ENCODE measurements at regions not wholly inside any gene's neighbourhood (a gene's known extent, or its start where the extent isn't known, plus 50 kb on each side); places are given as distances from the start of the nearest gene placed in this dataset.

DNA sequence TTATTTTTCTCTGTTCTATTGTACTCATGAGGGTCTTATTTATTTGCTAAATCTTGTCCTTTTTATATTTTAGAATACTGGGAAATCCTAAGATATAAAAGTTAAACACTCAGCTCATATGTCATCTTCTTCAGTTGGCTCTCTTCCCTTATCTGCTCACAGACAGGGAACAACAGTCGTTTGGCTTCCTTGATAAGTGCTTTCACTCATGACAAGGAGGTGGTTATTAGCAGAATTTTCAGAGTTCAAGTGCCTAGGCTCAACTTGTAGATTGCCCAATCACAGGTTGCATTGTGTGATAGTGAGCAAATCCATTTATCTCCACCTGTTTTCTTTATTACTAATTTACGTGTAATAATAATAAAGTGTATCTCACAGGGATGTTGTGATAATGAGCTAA, 620.3 kb upstream of the PCDH20 start:
- DNase-seq (ENCODE audit: low read depth, low spot score), result no peak
- H3K9ac ChIP-seq (ENCODE audit: insufficient read length), result no peak overlapping the region
- no peak overlapping the region for H3K27ac ChIP-seq
- no peak for TF ChIP-seq FOXP2 (optimal IDR thresholded peaks at IDR 0.05; ENCODE audit: control extremely low read depth, extremely low read length, insufficient read depth)
- TF ChIP-seq POLR2AphosphoS5 (IDR thresholded peaks at IDR 0.05; ENCODE audit: borderline replicate concordance, low read depth, low read length), result no peak
- TF ChIP-seq EZH2 (IDR thresholded peaks at IDR 0.05), result no peak
- H3K4me3 ChIP-seq, result no peak overlapping the region
- no peaks in the 10 kb centered on the region for H3K9me3 ChIP-seq (ENCODE audit: low read depth, low read length)
- H3K36me3 ChIP-seq (ENCODE audit: insufficient read depth, low read length), result no peaks in the 10 kb centered on the region

GRCh38 chr13:62033934-62034333, 618.3 kb upstream of the PCDH20 start:
- Histone ChIP-seq H3K9me3 (ENCODE audit: low read depth, low read length) (no peaks in the 10 kb centered on the region), H3K27ac (no peak overlapping the region), H3K4me3 (no peak overlapping the region), H3K9ac (ENCODE audit: insufficient read length) (no peak overlapping the region), H3K36me3 (ENCODE audit: insufficient read depth, low read length) (no peaks in the 10 kb centered on the region)
- TF ChIP-seq FOXP2 (optimal IDR thresholded peaks at IDR 0.05; ENCODE audit: control extremely low read depth, extremely low read length, insufficient read depth) (no peak), EZH2 (IDR thresholded peaks at IDR 0.05) (no peak), POLR2AphosphoS5 (IDR thresholded peaks at IDR 0.05; ENCODE audit: borderline replicate concordance, low read depth, low read length) (no peak)
- no peak for DNase-seq (ENCODE audit: low read depth, low spot score)

DNA sequence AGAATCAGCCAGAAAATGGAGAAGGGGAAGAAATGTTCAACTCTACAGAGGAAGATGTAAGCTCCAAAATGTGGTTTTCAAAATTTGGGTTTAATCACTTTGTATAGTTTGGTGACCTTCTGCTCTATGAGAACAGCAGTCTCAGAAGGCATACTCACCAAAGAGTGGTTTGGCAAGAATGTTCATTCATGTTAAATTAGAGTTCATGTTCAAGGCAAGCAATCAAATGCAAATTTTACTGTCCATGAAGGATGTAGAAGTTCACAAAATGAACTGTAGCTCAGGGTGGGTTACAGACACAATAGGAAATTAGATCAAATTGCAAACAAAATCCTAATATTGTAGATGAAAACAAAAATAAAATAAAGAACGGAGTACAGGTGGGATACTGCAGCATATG, 606.7 kb upstream of the PCDH20 start:
- Histone ChIP-seq H3K4me3 (no peak overlapping the region), H3K9me3 (ENCODE audit: low read depth, low read length) (no peaks in the 10 kb centered on the region), H3K9ac (ENCODE audit: insufficient read length) (no peak overlapping the region), H3K36me3 (ENCODE audit: insufficient read depth, low read length) (no peaks in the 10 kb centered on the region), H3K27ac (no peak overlapping the region)
- TF ChIP-seq POLR2AphosphoS5 (IDR thresholded peaks at IDR 0.05; ENCODE audit: borderline replicate concordance, low read depth, low read length) (no peak), FOXP2 (optimal IDR thresholded peaks at IDR 0.05; ENCODE audit: control extremely low read depth, extremely low read length, insufficient read depth) (no peak), EZH2 (IDR thresholded peaks at IDR 0.05) (no peak)
- no peak for DNase-seq (ENCODE audit: low read depth, low spot score)

GRCh38 chr13:62019858-62020257, 604.2 kb upstream of the PCDH20 start:
- TF ChIP-seq EZH2 (IDR thresholded peaks at IDR 0.05) (no peak), FOXP2 (optimal IDR thresholded peaks at IDR 0.05; ENCODE audit: control extremely low read depth, extremely low read length, insufficient read depth) (no peak), POLR2AphosphoS5 (IDR thresholded peaks at IDR 0.05; ENCODE audit: borderline replicate concordance, low read depth, low read length) (no peak)
- Histone ChIP-seq H3K27ac (no peak overlapping the region), H3K9ac (ENCODE audit: insufficient read length) (no peak overlapping the region), H3K36me3 (ENCODE audit: insufficient read depth, low read length) (no peaks in the 10 kb centered on the region), H3K4me3 (no peak overlapping the region), H3K9me3 (ENCODE audit: low read depth, low read length) (no peaks in the 10 kb centered on the region)
- DNase-seq (ENCODE audit: low read depth, low spot score), result no peak

DNA sequence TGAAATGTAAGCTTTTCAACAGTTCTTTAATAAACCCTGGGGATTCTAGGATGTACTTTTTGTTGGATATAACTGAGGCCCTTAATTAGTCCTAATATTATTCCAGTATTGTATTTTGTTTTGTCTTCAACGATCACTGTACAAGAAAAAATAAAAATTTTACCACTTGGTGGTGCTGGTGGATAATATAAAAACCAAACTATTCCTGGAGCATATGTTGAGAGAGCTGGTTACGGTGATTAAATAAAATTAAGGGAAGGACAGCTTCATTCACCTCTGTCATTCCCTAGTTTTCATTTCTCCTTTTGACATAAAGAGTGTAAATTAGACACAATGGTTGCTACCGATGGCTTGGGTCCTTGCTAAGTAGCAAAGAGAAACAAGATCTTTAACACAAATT, 598.6 kb upstream of the PCDH20 start:
- no peak for TF ChIP-seq FOXP2 (optimal IDR thresholded peaks at IDR 0.05; ENCODE audit: control extremely low read depth, extremely low read length, insufficient read depth)

GRCh38 chr13:62003452-62003851, 587.8 kb upstream of the PCDH20 start:
- no peaks in the 10 kb centered on the region for H3K9me3 ChIP-seq (ENCODE audit: low read depth, low read length)
- H3K36me3 ChIP-seq (ENCODE audit: insufficient read depth, low read length), result no peaks in the 10 kb centered on the region
- no peak for DNase-seq (ENCODE audit: low read depth, low spot score)
- no peak overlapping the region for H3K4me3 ChIP-seq
- H3K27ac ChIP-seq, result no peak overlapping the region
- no peak overlapping the region for H3K9ac ChIP-seq (ENCODE audit: insufficient read length)
- TF ChIP-seq POLR2AphosphoS5 (IDR thresholded peaks at IDR 0.05; ENCODE audit: borderline replicate concordance, low read depth, low read length), result no peak
- no peak for TF ChIP-seq EZH2 (IDR thresholded peaks at IDR 0.05)
- TF ChIP-seq FOXP2 (optimal IDR thresholded peaks at IDR 0.05; ENCODE audit: control extremely low read depth, extremely low read length, insufficient read depth), result no peak

More for the DNA sequence above, 598.6 kb upstream of the PCDH20 start:
- Histone ChIP-seq H3K36me3 (ENCODE audit: insufficient read depth, low read length) (no peaks in the 10 kb centered on the region), H3K9me3 (ENCODE audit: low read depth, low read length) (no peaks in the 10 kb centered on the region), H3K27ac (no peak overlapping the region), H3K4me3 (no peak overlapping the region), H3K9ac (ENCODE audit: insufficient read length) (no peak overlapping the region)
- peak; percentile 56 for DNase-seq (ENCODE audit: low read depth, low spot score)

GRCh38 chr13:61994174-61994573, 578.5 kb upstream of the PCDH20 start:
- no peaks in the 10 kb centered on the region for H3K9me3 ChIP-seq (ENCODE audit: low read depth, low read length)
- no peak overlapping the region for H3K27ac ChIP-seq
- H3K36me3 ChIP-seq (ENCODE audit: insufficient read depth, low read length), result no peaks in the 10 kb centered on the region
- no peak overlapping the region for H3K4me3 ChIP-seq
- H3K9ac ChIP-seq (ENCODE audit: insufficient read length), result no peak overlapping the region
- DNase-seq (ENCODE audit: low read depth, low spot score), result no peak
- TF ChIP-seq EZH2 (IDR thresholded peaks at IDR 0.05), result no peak
- no peak for TF ChIP-seq FOXP2 (optimal IDR thresholded peaks at IDR 0.05; ENCODE audit: control extremely low read depth, extremely low read length, insufficient read depth)
- no peak for TF ChIP-seq POLR2AphosphoS5 (IDR thresholded peaks at IDR 0.05; ENCODE audit: borderline replicate concordance, low read depth, low read length)

DNA sequence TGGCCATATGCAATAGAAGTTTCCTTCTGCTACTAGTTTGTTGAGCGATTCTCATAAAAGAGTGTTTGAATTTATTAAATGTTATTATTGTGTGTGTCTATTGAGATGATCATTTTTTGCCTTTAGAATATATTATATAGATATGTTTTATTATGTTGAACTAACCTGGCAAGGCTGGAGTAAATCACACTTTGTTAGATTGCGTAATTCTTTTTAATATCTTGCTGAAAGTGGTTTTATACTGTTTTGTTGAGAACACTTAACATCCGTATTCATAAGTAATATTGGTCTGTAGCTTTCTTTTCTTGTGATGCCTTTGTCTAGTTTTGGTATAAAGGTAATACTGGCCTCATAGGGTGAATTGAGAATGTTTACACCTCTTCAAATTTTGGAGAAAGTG, 574.3 kb upstream of the PCDH20 start:
- Histone ChIP-seq H3K9me3 (ENCODE audit: low read depth, low read length) (no peaks in the 10 kb centered on the region; the same call in 1 of the 2 replicates), H3K4me3 (no peak overlapping the region), H3K27ac (no peak overlapping the region), H3K36me3 (ENCODE audit: insufficient read depth, low read length) (no peaks in the 10 kb centered on the region), H3K9ac (ENCODE audit: insufficient read length) (no peak overlapping the region)
- no peak for DNase-seq (ENCODE audit: low read depth, low spot score)
- no peak for TF ChIP-seq EZH2 (IDR thresholded peaks at IDR 0.05)
- TF ChIP-seq POLR2AphosphoS5 (IDR thresholded peaks at IDR 0.05; ENCODE audit: borderline replicate concordance, low read depth, low read length), result no peak
- TF ChIP-seq FOXP2 (optimal IDR thresholded peaks at IDR 0.05; ENCODE audit: control extremely low read depth, extremely low read length, insufficient read depth), result no peak

- Histone ChIP-seq H3K9ac (ENCODE audit: insufficient read length) (no peak overlapping the region), H3K9me3 (ENCODE audit: low read depth, low read length) (no peaks in the 10 kb centered on the region; the same call in 1 of the 2 replicates), H3K36me3 (ENCODE audit: insufficient read depth, low read length) (no peaks in the 10 kb centered on the region), H3K27ac (no peak overlapping the region), H3K4me3 (no peak overlapping the region)
- DNase-seq (ENCODE audit: low read depth, low spot score), result no peak
- no peak for TF ChIP-seq FOXP2 (optimal IDR thresholded peaks at IDR 0.05; ENCODE audit: control extremely low read depth, extremely low read length, insufficient read depth)
- TF ChIP-seq EZH2 (IDR thresholded peaks at IDR 0.05), result no peak
- no peak for TF ChIP-seq POLR2AphosphoS5 (IDR thresholded peaks at IDR 0.05; ENCODE audit: borderline replicate concordance, low read depth, low read length)
These were observed 573.2 kb upstream of the PCDH20 start for GRCh38 chr13:61988810-61989209.
